ENCODE measurements at regions not wholly inside any gene's neighbourhood (a gene's known extent, or its start where the extent isn't known, plus 50 kb on each side); places are given as distances from the start of the nearest gene placed in this dataset.
"Not testable (repeated sequence)": the region's sequence is repeated elsewhere in the genome, so short reads cannot be mapped to it uniquely, and the experiment has no call there.

GRCh38 chr2:34810456-34810855, 1211.4 kb upstream of the FAM98A start:
- Mint-ChIP-seq H3K9me3 (no peaks in the 10 kb centered on the region), H3K27me3 (no peaks in the 10 kb centered on the region), H3K27ac (no peak overlapping the region), H3K4me1 (no peaks in the 10 kb centered on the region), H3K36me3 (ENCODE audit: low read depth) (no peaks in the 10 kb centered on the region), H3K4me3 (no peak overlapping the region)
- POLR2A ChIA-PET: no interaction called here
- no peak for DNase-seq
- no peak for ATAC-seq (ENCODE audit: low read depth)
- TF ChIP-seq CTCF (IDR thresholded peaks at IDR 0.05): no peak
- CTCF ChIA-PET: no interaction called here
- intact Hi-C loops (cut with micrococcal nuclease): no loop called here

GRCh38 chr2:34808426-34808825, 1209.3 kb upstream of the FAM98A start:
- ATAC-seq (ENCODE audit: low read depth) (no peak), DNase-seq (no peak)
- Mint-ChIP-seq H3K9me3 (no peaks in the 10 kb centered on the region), H3K27ac (no peak overlapping the region), H3K36me3 (ENCODE audit: low read depth) (no peaks in the 10 kb centered on the region), H3K27me3 (no peaks in the 10 kb centered on the region), H3K4me3 (no peak overlapping the region), H3K4me1 (no peaks in the 10 kb centered on the region)
- ChIA-PET POLR2A (no interaction called here), CTCF (no interaction called here)
- no peak for TF ChIP-seq CTCF (IDR thresholded peaks at IDR 0.05)
- intact Hi-C loops (cut with micrococcal nuclease): no loop called here

GRCh38 chr2:34806891-34807290, 1207.8 kb upstream of the FAM98A start:
- H3K4me1 Mint-ChIP-seq: no peaks in the 10 kb centered on the region
- TF ChIP-seq CTCF (IDR thresholded peaks at IDR 0.05): no peak
- no peaks in the 10 kb centered on the region for H3K27me3 Mint-ChIP-seq
- intact Hi-C loops (cut with micrococcal nuclease): no loop called here
- H3K9me3 Mint-ChIP-seq: no peaks in the 10 kb centered on the region
- no peak overlapping the region for H3K4me3 Mint-ChIP-seq
- no peak for ATAC-seq (ENCODE audit: low read depth)
- CTCF ChIA-PET: no interaction called here
- no peak overlapping the region for H3K27ac Mint-ChIP-seq
- H3K36me3 Mint-ChIP-seq (ENCODE audit: low read depth): no peaks in the 10 kb centered on the region
- DNase-seq: no peak
- POLR2A ChIA-PET: no interaction called here

- TF ChIP-seq CTCF (IDR thresholded peaks at IDR 0.05): no peak
- Mint-ChIP-seq H3K4me1 (no peaks in the 10 kb centered on the region), H3K36me3 (ENCODE audit: low read depth) (no peaks in the 10 kb centered on the region), H3K27me3 (no peaks in the 10 kb centered on the region), H3K9me3 (no peaks in the 10 kb centered on the region), H3K4me3 (no peak overlapping the region), H3K27ac (no peak overlapping the region)
- CTCF ChIA-PET: no interaction called here
- ATAC-seq (ENCODE audit: low read depth) (no peak), DNase-seq (no peak)
- intact Hi-C loops (cut with micrococcal nuclease): no loop called here
- POLR2A ChIA-PET: no interaction called here
These were observed 1207.3 kb upstream of the FAM98A start for GRCh38 chr2:34806396-34806795.

GRCh38 chr2:34799556-34799955, 1200.5 kb upstream of the FAM98A start:
- Mint-ChIP-seq H3K27ac (no peak overlapping the region), H3K36me3 (ENCODE audit: low read depth) (no peaks in the 10 kb centered on the region), H3K4me3 (no peak overlapping the region), H3K4me1 (no peaks in the 10 kb centered on the region), H3K27me3 (no peaks in the 10 kb centered on the region), H3K9me3 (no peaks in the 10 kb centered on the region)
- ATAC-seq (ENCODE audit: low read depth): no peak
- intact Hi-C loops (cut with micrococcal nuclease): no loop called here
- ChIA-PET CTCF (no interaction called here), POLR2A (no interaction called here)
- TF ChIP-seq CTCF (IDR thresholded peaks at IDR 0.05): no peak
- no peak for DNase-seq

GRCh38 chr2:34795586-34795985, 1196.5 kb upstream of the FAM98A start:
- H3K9me3 Mint-ChIP-seq; intact Hi-C loops (cut with micrococcal nuclease); H3K27me3 Mint-ChIP-seq; H3K4me3 Mint-ChIP-seq; CTCF ChIA-PET; H3K4me1 Mint-ChIP-seq; H3K36me3 Mint-ChIP-seq (ENCODE audit: low read depth); H3K27ac Mint-ChIP-seq; ATAC-seq (ENCODE audit: low read depth); POLR2A ChIA-PET; DNase-seq: not testable (repeated sequence)

All from activated B cell treated with CpG ODN at 0.5 μM for 24 hours (primary cell).